Cardiac fibroblast (primary cell): ENCODE measurements at regions not wholly inside any gene's neighbourhood (a gene's known extent, or its start where the extent isn't known, plus 50 kb on each side); places are given as distances from the start of the nearest gene placed in this dataset.
"Not testable (repeated sequence)": the region's sequence is repeated elsewhere in the genome, so short reads cannot be mapped to it uniquely, and the experiment has no call there.

Experiments
- DNase-seq, 2 donors: peaks; one replicate each; pipeline versions ENCODE4 v3.0.0 to v3.0.0-alpha.2; 2010; ENCODE audit warnings: low read depth in 2 of 2
- H3K4me3 ChIP-seq, 2 donors: replicated peaks in 1 of 2; 1 replicate in 1 of 2; 2 replicates in 1 of 2; pipeline ENCODE4 v1.5.1; 2011; ENCODE audit warnings: low read depth in 2 of 2, low read length in 2 of 2, mild to moderate bottlenecking in 2 of 2, moderate library complexity in 1 of 2
- TF ChIP-seq, protein P1 (sequence below): IDR thresholded peaks from one replicate; pipeline ENCODE4 v1.5.1; 2011; ENCODE audit warnings: low read depth, mild to moderate bottlenecking, low read length, inconsistent platforms

DNA sequence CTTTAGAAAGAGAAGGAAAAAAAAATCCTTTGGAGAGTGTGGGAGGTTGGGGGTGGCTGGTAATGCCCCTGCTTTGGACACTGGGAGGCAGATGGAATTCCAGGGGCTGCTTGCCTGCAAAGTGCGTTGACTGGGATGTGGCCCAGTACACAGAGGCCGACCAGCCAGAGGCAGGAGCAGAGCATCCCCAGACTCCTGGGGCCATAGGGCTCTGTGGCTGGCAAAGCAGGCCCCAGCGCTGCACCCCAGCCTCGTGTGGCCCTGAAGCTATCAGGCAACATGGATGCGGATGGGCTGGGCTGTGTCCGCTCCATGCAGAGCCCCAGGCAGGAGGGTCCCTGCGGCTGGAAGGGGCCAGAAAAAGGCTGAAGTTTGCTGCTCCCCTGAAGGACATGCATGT lies 361.6 kb upstream of the FZD8 start:
- DNase-seq: no peak

DNA sequence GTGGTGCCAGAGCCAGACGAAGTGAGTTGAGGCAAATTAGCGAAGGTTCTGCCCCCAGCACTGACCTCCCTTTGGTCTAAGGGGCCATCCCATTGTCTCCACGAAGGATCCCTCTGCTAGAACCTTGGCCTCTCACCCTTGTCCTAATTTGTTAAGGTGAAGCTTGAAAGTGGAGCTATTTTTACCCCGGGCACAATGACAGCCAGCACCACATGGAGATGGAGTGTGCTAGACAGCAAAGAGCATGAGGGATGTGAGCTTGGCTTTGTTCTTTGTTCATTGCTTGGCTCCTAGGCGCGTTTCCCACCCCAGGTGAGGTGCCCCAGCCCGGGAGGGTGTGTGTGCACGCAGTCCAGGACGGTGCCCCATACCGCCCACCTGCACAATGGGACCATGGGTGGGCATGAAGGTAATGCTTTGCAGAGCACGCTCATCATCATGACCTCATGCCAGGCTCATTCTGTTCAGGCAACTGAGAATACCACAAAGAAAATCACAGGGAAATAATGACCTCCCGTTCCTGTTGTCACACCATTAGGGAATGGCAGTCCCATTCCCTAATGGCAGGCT lies 361.0 kb upstream of the FZD8 start:
- H3K4me3 ChIP-seq: no peak overlapping the region
- DNase-seq: no peak
- TF ChIP-seq, protein P1, sequence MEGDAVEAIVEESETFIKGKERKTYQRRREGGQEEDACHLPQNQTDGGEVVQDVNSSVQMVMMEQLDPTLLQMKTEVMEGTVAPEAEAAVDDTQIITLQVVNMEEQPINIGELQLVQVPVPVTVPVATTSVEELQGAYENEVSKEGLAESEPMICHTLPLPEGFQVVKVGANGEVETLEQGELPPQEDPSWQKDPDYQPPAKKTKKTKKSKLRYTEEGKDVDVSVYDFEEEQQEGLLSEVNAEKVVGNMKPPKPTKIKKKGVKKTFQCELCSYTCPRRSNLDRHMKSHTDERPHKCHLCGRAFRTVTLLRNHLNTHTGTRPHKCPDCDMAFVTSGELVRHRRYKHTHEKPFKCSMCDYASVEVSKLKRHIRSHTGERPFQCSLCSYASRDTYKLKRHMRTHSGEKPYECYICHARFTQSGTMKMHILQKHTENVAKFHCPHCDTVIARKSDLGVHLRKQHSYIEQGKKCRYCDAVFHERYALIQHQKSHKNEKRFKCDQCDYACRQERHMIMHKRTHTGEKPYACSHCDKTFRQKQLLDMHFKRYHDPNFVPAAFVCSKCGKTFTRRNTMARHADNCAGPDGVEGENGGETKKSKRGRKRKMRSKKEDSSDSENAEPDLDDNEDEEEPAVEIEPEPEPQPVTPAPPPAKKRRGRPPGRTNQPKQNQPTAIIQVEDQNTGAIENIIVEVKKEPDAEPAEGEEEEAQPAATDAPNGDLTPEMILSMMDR: no peak

More for the DNA sequence above, 361.6 kb upstream of the FZD8 start:
- no peak overlapping the region for H3K4me3 ChIP-seq
- TF ChIP-seq, protein P1: no peak

DNA sequence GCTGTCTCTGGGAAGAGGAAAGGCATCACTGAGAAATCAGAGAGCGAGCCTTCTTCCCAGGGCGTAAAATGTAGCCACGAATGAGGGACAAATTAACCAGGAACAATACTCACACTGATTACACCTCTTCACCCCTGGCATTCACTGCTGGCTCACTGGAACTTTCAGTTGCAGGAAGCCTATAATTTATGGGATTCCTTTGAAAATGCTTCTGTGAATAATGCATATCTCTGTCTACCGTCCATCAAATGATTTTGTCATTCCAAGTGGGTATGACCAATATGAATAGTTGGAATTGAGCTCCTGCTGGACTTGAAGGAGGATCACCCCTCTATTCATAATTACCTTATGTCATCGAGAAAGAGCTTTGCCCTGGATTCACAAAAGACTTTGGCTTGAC lies 360.3 kb upstream of the FZD8 start:
- DNase-seq: no peak
- H3K4me3 ChIP-seq: no peak overlapping the region
- TF ChIP-seq, protein P1: no peak

DNA sequence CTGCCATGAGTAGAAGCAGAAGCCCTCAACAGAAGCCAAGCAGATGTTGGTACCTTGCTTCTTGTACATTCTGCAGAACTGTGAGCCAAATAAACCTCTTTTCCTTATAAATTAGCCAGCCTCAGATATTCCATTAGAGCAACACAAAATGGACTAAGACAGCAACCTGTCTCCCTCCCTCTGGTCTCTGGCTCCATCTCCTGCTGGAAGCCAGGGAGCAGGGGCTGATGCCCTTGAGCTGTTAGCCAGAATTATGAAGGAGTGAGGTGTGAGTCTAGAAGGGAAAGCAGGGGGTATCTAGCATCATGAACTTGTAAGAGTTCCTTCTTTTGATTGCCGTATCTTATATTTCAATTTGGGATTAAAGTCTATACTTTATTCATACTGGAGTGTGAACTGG lies 358.7 kb upstream of the FZD8 start:
- H3K4me3 ChIP-seq: not testable (repeated sequence)
- DNase-seq: peak in 1 of 2 donors; percentile 5

DNA sequence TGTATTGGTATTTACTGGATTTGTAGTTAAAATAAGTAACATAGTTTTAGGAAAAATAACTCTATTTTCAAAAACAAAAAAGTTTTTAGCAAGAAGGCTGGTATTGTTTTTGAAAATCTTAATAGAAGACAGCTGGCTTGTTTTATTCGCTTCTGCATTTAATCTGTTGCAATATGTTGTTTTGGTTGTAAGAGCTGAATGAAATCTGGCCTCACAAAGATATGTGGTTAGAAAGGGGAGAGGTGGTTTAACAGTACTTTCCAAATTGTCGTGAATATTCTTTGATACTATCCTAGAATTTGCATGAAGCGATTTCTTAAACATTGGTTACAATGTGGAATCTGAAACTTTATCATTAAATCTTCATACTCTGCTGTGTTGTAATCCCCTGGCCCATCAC lies 355.9 kb upstream of the FZD8 start:
- TF ChIP-seq, protein P1: no peak
- DNase-seq: no peak
- H3K4me3 ChIP-seq: no peak overlapping the region

DNA sequence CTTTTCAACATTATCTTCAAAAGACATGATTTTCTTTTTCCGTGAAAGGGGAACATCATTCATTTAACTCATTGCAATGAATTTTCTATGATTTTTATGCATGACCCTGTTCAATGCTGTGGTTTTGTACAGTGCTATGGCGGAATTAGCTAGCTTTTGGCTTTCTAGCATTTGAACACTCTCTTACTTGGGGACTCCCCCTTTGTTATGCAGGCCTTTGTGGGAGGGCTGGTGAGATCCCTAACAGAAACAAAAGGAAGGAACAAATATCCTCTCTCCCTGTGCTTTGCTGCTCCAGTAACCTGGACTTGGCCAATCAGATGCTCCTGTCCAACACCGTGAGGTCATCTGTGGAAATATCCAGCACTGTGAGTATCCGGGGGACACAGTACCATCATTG lies 353.4 kb upstream of the FZD8 start:
- TF ChIP-seq, protein P1: no peak
- no peak for DNase-seq
- H3K4me3 ChIP-seq: no peak overlapping the region

DNA sequence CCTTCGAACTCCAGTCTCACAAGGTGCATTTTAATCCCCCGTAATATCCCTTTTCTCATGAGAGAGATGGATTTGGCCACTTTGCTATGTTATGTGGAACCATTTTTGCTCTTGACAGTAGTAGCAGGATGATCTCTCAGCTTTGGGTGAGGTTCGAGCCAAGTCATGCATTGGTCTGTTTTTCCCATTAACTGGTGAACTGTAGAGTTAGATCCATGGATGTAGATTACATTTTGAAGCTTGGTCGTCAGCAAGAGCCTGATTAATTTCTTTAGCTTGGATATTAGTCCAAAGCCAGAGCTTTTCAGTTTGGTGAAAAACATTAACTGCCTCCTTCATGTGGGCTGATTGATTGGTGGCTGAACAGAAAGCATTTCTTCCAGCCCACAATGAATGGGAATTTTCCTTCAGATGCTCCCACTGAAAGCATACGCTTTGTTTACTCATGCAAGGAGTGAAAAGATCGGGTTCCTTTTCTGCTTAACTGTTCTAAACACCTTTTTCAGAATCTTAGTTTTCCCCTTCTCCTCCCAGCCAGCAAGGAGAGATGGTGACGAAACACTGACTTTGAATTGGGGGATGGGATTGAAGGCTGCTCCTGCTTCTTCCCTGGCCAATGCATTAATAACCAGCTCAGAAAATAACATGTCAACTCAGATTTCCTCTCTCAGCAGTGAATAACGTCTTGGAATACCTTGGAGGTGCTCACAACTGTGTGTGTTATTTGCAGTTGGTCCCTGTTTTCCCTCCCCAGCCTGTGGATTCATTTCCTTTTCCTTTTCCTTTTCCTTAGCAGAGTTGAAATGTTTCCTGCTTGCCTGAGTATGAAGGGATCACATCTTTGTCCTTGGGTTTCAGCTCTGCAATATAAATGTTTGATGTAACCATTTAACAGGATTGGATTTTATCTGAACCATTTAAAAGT lies 351.8 kb upstream of the FZD8 start:
- DNase-seq: no peak
- TF ChIP-seq, protein P1: no peak
- H3K4me3 ChIP-seq: no peak overlapping the region
